Naive thymus-derived CD4-positive, alpha-beta T cell (primary cell): ENCODE measurements at regions not wholly inside any gene's neighbourhood (a gene's known extent, or its start where the extent isn't known, plus 50 kb on each side); places are given as distances from the start of the nearest gene placed in this dataset.
"Not testable (repeated sequence)": the region's sequence is repeated elsewhere in the genome, so short reads cannot be mapped to it uniquely, and the experiment has no call there.

Experiments
- ATAC-seq: fragments of 150-1000 bp; cut with Tn5 transposase; 2 replicates; pipeline ENCODE4 v1.10.0; 2021; ENCODE audit warnings: mild to moderate bottlenecking, moderate library complexity
- CTCF ChIA-PET: fragments of 350-600 bp; sonication (Branson Sonifier 250); formaldehyde crosslinking; loops from one replicate; lab custom pipeline; 2021; ENCODE audit warnings: antibody characterized with exemption; lab: Charles Lee
- POLR2A ChIA-PET: fragments of 350-600 bp; sonication (Branson Sonifier 250); formaldehyde crosslinking; loops from one replicate; lab custom pipeline; 2021; ENCODE audit warnings: antibody characterized with exemption, inconsistent platforms; lab: Charles Lee
- DNase-seq, 9 donors: peaks; one replicate each; pipeline versions ENCODE4 v3.0.0 to v3.0.0-alpha.2; 2020 to 2022; ENCODE audit warnings: mixed read lengths in 1 of 9
- H3K27ac ChIP-seq: one replicate; pipeline ENCODE4 v1.7.0; 2013; ENCODE audit warnings: mild to moderate bottlenecking, low read depth, low read length, moderate library complexity
- H3K27me3 ChIP-seq, 2 donors: one replicate each; pipeline ENCODE4 v1.7.0; 2013; ENCODE audit warnings: low read length in 2 of 2, mild to moderate bottlenecking in 2 of 2, moderate library complexity in 2 of 2; ENCODE audit not compliant: control insufficient read depth in 2 of 2, insufficient read depth in 2 of 2
- H3K36me3 ChIP-seq, 3 experiments: 1 replicate in 2 of 3; 2 replicates in 1 of 3; pipeline ENCODE4 v1.7.0; 2013; ENCODE audit warnings: low read length in 3 of 3, mild to moderate bottlenecking in 3 of 3, moderate library complexity in 1 of 3; ENCODE audit not compliant: insufficient read depth in 3 of 3, control insufficient read depth in 2 of 3
- H3K4me1 ChIP-seq, 2 donors: one replicate each; pipeline ENCODE4 v1.7.0; 2013; ENCODE audit warnings: low read length in 2 of 2, mild to moderate bottlenecking in 2 of 2, moderate library complexity in 1 of 2; ENCODE audit not compliant: control insufficient read depth in 2 of 2, insufficient read depth in 2 of 2
- H3K4me3 ChIP-seq: 2 replicates; pipeline ENCODE4 v1.7.0; 2013; ENCODE audit warnings: mild to moderate bottlenecking, low read length
- H3K9me3 ChIP-seq, 3 experiments: 1 replicate in 2 of 3; 2 replicates in 1 of 3; pipeline ENCODE4 v1.7.0; 2013; ENCODE audit warnings: low read length in 3 of 3; ENCODE audit not compliant: control insufficient read depth in 2 of 3
- H3K27ac Mint-ChIP-seq, 9 donors: one replicate each; pipeline ENCODE4 v1.8.0; 2020 to 2022; ENCODE audit warnings: mixed read lengths in 9 of 9, mild to moderate bottlenecking in 8 of 9, moderate library complexity in 5 of 9, inconsistent platforms in 2 of 9
- H3K27me3 Mint-ChIP-seq, 5 donors: one replicate each; pipeline ENCODE4 v1.8.0; 2021 to 2022; ENCODE audit warnings: mixed read lengths in 5 of 5, mild to moderate bottlenecking in 1 of 5
- H3K36me3 Mint-ChIP-seq, 5 donors: one replicate each; pipeline ENCODE4 v1.8.0; 2020 to 2022; ENCODE audit warnings: mixed read lengths in 5 of 5, mild to moderate bottlenecking in 3 of 5, inconsistent platforms in 1 of 5
- H3K4me1 Mint-ChIP-seq, 7 donors: one replicate each; pipeline ENCODE4 v1.8.0; 2020 to 2022; ENCODE audit warnings: mixed read lengths in 7 of 7, mild to moderate bottlenecking in 3 of 7, inconsistent platforms in 1 of 7
- H3K4me3 Mint-ChIP-seq, 10 donors: one replicate each; pipeline ENCODE4 v1.8.0; 2020 to 2022; ENCODE audit warnings: mild to moderate bottlenecking in 10 of 10, mixed read lengths in 10 of 10, moderate library complexity in 6 of 10, inconsistent platforms in 2 of 10
- H3K9me3 Mint-ChIP-seq, 11 donors: one replicate each; pipeline ENCODE4 v1.8.0; 2020 to 2022; ENCODE audit warnings: mixed read lengths in 11 of 11, mild to moderate bottlenecking in 4 of 11, inconsistent platforms in 1 of 11, moderate library complexity in 1 of 11
- intact Hi-C, 2 donors: fragments of 100-400 bp; cut with micrococcal nuclease; formaldehyde crosslinking; loops; one replicate each; pipeline ENCODE4 v1.15.1; 2023

- Histone ChIP-seq H3K27me3 (no peaks in the 10 kb centered on the region), H3K4me3 (no peak overlapping the region), H3K27ac (no peak overlapping the region), H3K9me3 (no peaks in the 10 kb centered on the region), H3K4me1 (no peaks in the 10 kb centered on the region), H3K36me3 (no peaks in the 10 kb centered on the region)
- Mint-ChIP-seq H3K36me3 (no peaks in the 10 kb centered on the region), H3K4me3 (peak overlapping the region in 2 of 10 donors; percentile 5 to 35), H3K4me1 (peaks cover 6 to 30% (median 13%) of the 10 kb centered on the region in 7 donors), H3K9me3 (no peaks in the 10 kb centered on the region), H3K27ac (peak overlapping the region in 1 of 9 donors; percentile 11), H3K27me3 (peaks cover 0 to 6% (median 0%) of the 10 kb centered on the region in 5 donors)
- ChIA-PET CTCF (no interaction called here), POLR2A (no interaction called here)
- intact Hi-C loops = no loop called here
- no peak for DNase-seq
- no peak for ATAC-seq
Observed at GRCh38 chr5:91493086-91493485, 110.0 kb upstream of the ARRDC3 start.

- no peak overlapping the region for H3K27ac Mint-ChIP-seq
- ChIA-PET POLR2A (no interaction called here), CTCF (no interaction called here)
- DNase-seq = no peak
- peaks cover 6 to 30% (median 13%) of the 10 kb centered on the region in 7 donors for H3K4me1 Mint-ChIP-seq
- ATAC-seq = no peak
- no peak overlapping the region for H3K27ac ChIP-seq
- no peaks in the 10 kb centered on the region for H3K36me3 Mint-ChIP-seq
- no peaks in the 10 kb centered on the region for H3K4me1 ChIP-seq
- intact Hi-C loops = no loop called here
- no peak overlapping the region for H3K4me3 ChIP-seq
- H3K9me3 ChIP-seq = no peaks in the 10 kb centered on the region
- peaks cover 0 to 6% (median 0%) of the 10 kb centered on the region in 5 donors for H3K27me3 Mint-ChIP-seq
- no peaks in the 10 kb centered on the region for H3K36me3 ChIP-seq
- no peaks in the 10 kb centered on the region for H3K27me3 ChIP-seq
- no peak overlapping the region for H3K4me3 Mint-ChIP-seq
- no peaks in the 10 kb centered on the region for H3K9me3 Mint-ChIP-seq
Observed at GRCh38 chr5:91491229-91491628, 108.1 kb upstream of the ARRDC3 start.

GRCh38 chr5:91490316-91490715, 107.2 kb upstream of the ARRDC3 start:
- ChIA-PET POLR2A (no interaction called here), CTCF (no interaction called here)
- Histone ChIP-seq H3K4me1 (no peaks in the 10 kb centered on the region), H3K36me3 (no peaks in the 10 kb centered on the region), H3K27ac (no peak overlapping the region), H3K9me3 (no peaks in the 10 kb centered on the region), H3K27me3 (no peaks in the 10 kb centered on the region), H3K4me3 (no peak overlapping the region)
- DNase-seq (no peak), ATAC-seq (no peak)
- peaks cover 6 to 28% (median 13%) of the 10 kb centered on the region in 7 donors for H3K4me1 Mint-ChIP-seq
- H3K9me3 Mint-ChIP-seq = no peaks in the 10 kb centered on the region
- H3K27ac Mint-ChIP-seq = no peak overlapping the region
- H3K36me3 Mint-ChIP-seq = no peaks in the 10 kb centered on the region
- H3K4me3 Mint-ChIP-seq = no peak overlapping the region
- H3K27me3 Mint-ChIP-seq = peaks cover 0 to 6% (median 0%) of the 10 kb centered on the region in 5 donors
- intact Hi-C loops = no loop called here

- Histone ChIP-seq H3K4me1 (no peaks in the 10 kb centered on the region), H3K27ac (no peak overlapping the region), H3K36me3 (no peaks in the 10 kb centered on the region), H3K27me3 (no peaks in the 10 kb centered on the region), H3K9me3 (no peaks in the 10 kb centered on the region), H3K4me3 (no peak overlapping the region)
- ATAC-seq (no peak), DNase-seq (no peak)
- CTCF ChIA-PET = no interaction called here
- Mint-ChIP-seq H3K27me3 (peaks cover 0 to 6% (median 0%) of the 10 kb centered on the region in 5 donors), H3K27ac (no peak overlapping the region), H3K36me3 (no peaks in the 10 kb centered on the region), H3K9me3 (no peaks in the 10 kb centered on the region), H3K4me3 (no peak overlapping the region), H3K4me1 (peaks cover 0 to 16% (median 4%) of the 10 kb centered on the region in 7 donors)
- intact Hi-C loops = no loop called here
- POLR2A ChIA-PET = no interaction called here
Observed at GRCh38 chr5:91487420-91487819, 104.3 kb upstream of the ARRDC3 start.

GRCh38 chr5:91486638-91487037, 103.5 kb upstream of the ARRDC3 start:
- no peak for ATAC-seq
- no peaks in the 10 kb centered on the region for H3K4me1 ChIP-seq
- ChIA-PET POLR2A (no interaction called here), CTCF (no interaction called here)
- no peaks in the 10 kb centered on the region for H3K27me3 ChIP-seq
- Mint-ChIP-seq H3K36me3 (no peaks in the 10 kb centered on the region), H3K9me3 (no peaks in the 10 kb centered on the region), H3K4me3 (no peak overlapping the region), H3K27ac (no peak overlapping the region), H3K4me1 (peaks cover 0 to 11% (median 0%) of the 10 kb centered on the region in 7 donors), H3K27me3 (peaks cover 0 to 6% (median 0%) of the 10 kb centered on the region in 5 donors)
- H3K27ac ChIP-seq = no peak overlapping the region
- H3K36me3 ChIP-seq = no peaks in the 10 kb centered on the region
- intact Hi-C loops = no loop called here
- no peak for DNase-seq
- H3K4me3 ChIP-seq = no peak overlapping the region
- H3K9me3 ChIP-seq = no peaks in the 10 kb centered on the region

- Mint-ChIP-seq H3K27me3 (peaks cover 0 to 6% (median 0%) of the 10 kb centered on the region in 5 donors), H3K36me3 (no peaks in the 10 kb centered on the region), H3K27ac (no peak overlapping the region), H3K4me1 (peaks cover 0 to 8% (median 3%) of the 10 kb centered on the region in 7 donors), H3K9me3 (no peaks in the 10 kb centered on the region), H3K4me3 (no peak overlapping the region)
- Histone ChIP-seq H3K9me3 (no peaks in the 10 kb centered on the region), H3K36me3 (no peaks in the 10 kb centered on the region), H3K27ac (no peak overlapping the region), H3K27me3 (no peaks in the 10 kb centered on the region), H3K4me3 (no peak overlapping the region), H3K4me1 (no peaks in the 10 kb centered on the region)
- intact Hi-C loops = no loop called here
- ATAC-seq (no peak), DNase-seq (no peak)
- ChIA-PET POLR2A (no interaction called here), CTCF (no interaction called here)
Observed at GRCh38 chr5:91484662-91485061, 101.5 kb upstream of the ARRDC3 start.

- CTCF ChIA-PET = interaction anchor here (0.6 kb wide), 1 partner anchor 256 kb away, joined by 8 read pairs; no protein-coding TSS in a partner anchor
- H3K9me3 ChIP-seq, H3K36me3 Mint-ChIP-seq, H3K4me3 Mint-ChIP-seq, H3K36me3 ChIP-seq, DNase-seq, intact Hi-C loops, H3K27me3 ChIP-seq, ATAC-seq, H3K9me3 Mint-ChIP-seq, H3K27ac ChIP-seq, H3K27me3 Mint-ChIP-seq, H3K4me3 ChIP-seq, POLR2A ChIA-PET, H3K4me1 ChIP-seq: not testable (repeated sequence)
- peaks cover 0 to 12% (median 8%) of the 10 kb centered on the region in 7 donors for H3K4me1 Mint-ChIP-seq
- H3K27ac Mint-ChIP-seq = peak overlapping the region in 3 of 9 donors; percentile 28 to 75 (median 60)
Observed at GRCh38 chr5:91479376-91479775, 96.3 kb upstream of the ARRDC3 start.
